ENCODE measurements at regions not wholly inside any gene's neighbourhood (a gene's known extent, or its start where the extent isn't known, plus 50 kb on each side); places are given as distances from the start of the nearest gene placed in this dataset.

DNA sequence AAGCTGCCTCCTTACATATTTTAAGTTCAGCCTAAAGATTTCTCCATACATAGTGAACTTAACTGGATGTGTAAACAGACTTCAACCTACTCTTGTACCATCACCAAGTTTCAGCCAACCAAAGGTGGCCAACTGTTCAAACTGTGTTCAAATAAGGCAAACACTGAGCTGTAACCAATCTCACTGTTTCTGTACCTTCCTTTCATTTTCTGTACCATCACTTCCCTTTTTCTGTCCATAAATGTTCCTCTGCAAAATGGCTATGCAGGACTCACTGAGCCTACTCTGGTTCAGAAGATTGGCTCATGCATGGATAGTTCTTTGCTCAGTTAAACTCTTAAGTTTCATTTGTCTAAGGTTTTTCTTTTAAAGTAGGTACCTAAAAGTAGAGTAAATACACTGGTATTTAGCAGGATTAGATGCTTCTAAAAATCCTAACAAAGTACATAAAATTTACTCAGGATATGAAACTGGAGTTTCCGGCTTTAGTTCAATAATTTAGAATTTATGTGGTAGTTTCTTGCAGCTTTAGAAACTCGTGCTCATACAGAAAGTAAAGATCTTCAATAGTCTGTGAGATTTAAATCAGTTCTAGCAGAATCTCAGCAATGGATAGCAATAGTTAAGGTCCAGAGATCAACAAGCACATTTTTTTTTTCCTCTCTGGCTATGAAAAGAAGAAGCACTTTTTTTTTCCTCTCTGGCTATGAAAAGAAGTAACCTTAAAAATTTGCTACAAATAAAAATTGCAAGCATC, 282.0 kb upstream of the PPFIA2 start:
- DNase-seq = no peak

DNA sequence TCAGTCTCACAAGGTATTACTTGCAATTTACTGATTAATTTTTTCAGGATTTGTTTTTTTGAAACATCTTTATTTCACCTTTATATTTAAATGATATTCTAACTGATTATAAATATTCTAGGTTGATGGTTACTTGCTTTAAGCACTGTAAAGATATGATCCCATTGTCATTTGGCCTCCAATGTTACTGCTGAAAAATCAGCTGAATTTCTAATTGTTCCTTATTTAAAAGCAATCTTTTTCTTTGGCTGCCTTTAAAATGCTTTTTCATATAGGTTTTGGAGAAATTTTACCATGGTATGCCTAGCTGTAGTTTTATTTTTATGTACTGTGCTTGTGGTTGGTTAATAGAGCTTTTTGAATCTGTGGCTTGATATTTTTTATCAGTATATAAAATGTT, 275.6 kb upstream of the PPFIA2 start:
- DNase-seq = no peak

DNA sequence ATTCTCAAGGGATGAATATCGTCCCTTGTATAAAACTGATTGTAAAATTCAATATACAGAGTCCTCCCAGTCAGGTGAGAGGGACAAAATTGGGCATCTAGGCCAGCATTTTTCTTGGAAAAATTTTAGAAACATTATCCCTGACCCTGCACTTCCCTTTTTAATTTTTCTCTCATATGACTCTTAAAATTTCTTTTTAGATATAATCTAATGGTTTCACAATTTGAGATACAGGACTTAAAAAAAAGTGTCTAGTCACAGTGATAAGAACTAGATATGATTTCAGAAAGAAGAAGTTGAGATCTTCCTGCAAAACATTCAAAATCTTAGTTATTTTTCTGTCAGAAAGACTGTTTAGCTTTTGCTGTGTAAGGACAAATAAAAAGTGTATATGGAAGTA, 270.8 kb upstream of the PPFIA2 start:
- no peak for DNase-seq

DNA sequence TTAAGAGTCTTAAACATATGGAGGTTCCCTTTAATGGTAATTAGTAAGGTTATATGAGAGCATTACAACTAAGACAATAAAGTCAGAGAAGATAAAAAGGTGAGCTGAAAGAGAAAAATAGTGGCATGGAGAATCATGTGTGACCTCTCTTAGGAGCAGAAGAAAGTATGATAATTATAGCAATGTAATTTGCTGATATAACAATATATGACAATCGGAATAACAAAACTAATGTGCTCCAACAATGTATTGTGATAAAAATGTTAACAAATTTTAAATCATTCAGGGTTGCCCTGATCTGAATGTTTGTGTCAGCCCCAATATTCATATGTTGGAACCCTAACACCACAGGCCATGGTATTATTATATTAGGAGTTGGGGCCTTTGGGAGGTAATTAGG, 269.6 kb upstream of the PPFIA2 start:
- no peak for DNase-seq

DNA sequence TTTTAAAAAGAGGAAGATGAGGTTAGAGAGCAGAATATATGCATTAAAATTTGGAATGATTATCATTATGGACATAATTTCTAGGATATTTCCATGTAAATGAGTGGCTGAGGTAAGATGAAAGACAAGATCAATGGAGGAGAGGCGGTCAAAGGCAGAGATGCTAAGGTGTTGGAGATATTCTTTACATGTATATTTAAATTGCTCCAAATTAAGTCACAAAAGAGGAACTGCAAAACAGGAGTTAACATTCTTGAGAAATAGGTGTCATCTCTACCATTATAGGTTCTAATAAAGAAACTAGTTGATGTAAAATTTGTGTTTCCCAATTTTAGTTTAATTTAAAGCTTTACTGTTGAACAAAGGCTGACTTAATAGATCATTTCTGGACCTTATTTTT, 268.5 kb upstream of the PPFIA2 start:
- DNase-seq = no peak

DNA sequence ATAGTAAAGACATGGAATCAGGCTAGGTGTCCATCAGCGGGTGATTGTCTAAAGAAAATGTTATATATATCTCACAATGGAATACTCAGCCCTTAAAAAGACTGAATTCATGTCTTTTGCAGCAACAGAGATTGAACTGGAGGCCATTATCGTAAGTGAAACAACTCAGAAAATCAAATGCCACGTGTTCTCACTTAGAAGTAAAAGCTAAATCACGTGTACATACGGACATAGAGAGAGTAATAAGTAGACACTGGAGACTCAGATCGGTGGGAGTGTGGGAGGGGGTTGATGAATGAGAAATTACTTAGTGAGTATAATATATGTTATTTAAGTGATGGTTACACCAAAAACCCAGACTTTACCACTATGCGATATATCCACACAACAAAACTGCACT, 266.3 kb upstream of the PPFIA2 start:
- no peak for DNase-seq

DNA sequence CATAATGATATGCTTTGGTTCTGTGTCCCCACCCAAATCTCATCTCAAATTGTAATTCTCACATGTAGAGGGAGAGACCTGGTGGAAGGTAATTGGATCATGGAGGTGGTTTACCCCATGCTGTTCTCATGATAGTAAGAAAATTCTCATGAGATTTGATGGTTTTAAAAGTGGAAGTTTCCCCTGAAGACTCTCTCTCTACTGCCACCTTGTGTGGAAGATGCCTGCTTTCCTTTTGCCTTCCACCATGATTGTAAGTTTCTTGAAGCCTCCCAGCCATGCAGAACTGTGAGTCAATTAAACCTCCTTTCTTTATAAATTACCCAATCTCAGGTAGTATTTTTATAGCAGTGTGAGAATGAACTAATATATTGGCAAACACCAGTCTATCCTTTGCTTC, 260.4 kb upstream of the PPFIA2 start:
- no peak for DNase-seq

DNA sequence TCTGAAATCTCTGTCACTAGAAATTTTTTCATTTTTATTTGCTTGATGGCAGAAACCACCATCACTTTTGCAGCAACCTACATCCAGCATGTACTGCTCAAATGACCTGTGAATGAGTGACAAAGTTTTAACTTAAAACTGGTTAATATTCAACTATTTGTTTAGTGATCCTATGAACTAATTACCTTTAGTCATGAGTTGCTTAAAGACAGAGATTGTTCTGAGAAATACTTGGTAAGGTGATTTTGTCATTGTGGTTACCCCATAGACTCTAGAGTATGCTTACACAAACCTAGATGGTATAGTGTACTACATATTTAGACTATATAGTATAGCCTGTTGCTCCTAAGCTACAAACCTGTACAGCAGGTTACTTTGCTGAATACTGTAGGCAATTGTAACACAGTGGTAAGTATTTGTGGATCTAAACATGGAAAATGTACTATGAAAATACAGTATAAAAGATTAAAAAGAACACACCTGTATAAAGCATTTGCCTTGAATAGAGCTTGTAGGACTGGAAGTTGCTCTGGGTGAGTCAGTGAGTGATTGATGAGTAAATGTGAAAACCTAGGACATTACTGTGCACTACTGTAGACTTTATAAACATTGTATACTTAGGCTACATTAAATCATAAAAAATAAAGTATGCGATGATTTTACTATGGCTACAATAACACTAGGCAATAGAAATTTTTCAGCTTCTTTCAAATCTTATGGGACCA, 256.6 kb upstream of the PPFIA2 start:
- no peak for DNase-seq

DNA sequence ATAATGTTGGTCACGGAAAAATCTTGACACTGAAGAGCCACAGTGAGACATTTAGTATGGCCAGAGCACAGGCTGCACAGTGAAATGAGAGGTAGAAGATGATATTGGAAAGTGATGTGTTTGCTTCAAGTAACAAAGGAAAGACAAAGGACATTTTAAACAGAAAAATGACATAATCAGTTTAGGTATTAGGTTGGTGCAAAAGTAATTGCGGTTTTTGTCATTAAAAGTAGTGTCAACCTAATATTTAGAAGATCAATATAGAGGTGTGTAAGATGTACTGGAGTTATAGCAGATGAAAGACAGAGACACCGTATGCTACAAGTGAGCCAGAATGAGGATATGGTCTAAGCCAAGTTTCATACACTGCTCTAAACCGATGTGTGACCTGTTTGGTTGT, 253.0 kb upstream of the PPFIA2 start:
- DNase-seq = no peak

DNA sequence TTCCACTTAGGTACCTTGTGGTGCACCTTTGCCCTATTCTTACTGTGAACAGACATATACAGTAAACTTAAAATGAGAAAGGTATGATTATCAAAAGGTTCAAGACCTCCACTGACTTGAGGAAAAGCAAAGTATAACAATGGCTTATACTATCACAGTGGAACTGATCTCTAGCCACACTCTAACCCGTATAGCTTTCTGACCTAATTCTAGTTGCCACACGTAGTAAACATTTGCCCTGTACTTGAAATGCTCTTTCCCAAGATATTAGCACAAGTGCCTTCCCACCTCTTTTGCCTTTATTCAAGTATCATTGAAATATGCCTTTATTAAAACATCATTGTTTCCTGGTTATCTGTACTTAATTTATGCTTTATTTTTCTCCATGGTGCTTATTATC, 250.4 kb upstream of the PPFIA2 start:
- no peak for DNase-seq

DNA sequence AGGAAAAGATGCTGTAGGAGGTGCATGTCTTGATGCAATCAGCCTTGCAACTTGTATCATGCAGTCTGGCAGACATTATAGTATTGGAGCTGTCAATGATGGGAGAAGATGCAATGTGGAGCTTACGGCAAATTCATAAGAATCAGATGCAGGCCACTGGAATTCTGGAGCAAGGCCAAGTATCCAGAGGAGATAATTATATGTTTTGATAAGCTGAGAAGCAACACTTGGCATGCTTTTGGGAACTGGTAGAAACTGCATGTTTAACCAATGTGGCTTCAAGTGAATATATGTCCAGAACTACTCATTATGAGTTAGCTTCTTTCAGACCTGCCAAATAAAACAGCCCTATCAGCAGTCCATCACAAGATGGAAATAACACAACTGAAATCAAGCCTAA, 249.1 kb upstream of the PPFIA2 start:
- no peak for DNase-seq

DNA sequence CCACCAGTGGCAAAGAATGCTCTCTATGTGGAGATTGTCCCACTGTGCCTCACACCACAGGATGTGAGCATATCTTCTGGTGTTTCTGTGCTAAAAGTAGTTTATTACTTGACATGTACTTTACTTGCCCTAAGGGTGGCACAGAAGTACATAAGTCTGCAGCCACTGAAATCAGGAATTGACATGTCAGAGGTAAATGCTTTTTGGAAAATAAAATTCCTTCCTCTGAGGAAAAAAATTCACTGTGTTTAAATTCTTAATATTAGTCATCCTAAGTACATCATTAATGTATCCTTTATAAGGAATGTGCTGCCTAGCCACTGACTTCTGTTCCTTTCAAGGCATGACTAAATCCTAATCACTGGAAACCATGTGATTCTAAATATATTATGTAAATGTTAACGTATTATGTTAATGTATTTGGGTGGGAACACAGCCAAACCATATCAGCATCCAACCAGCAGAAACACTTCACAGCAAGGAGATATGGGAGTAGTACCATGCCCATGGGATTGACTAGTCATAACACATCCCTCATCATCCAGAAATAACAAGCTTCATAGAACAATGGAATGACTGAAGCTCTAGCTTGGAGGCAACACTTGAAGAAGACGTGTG, 239.7 kb upstream of the PPFIA2 start:
- no peak for DNase-seq

DNA sequence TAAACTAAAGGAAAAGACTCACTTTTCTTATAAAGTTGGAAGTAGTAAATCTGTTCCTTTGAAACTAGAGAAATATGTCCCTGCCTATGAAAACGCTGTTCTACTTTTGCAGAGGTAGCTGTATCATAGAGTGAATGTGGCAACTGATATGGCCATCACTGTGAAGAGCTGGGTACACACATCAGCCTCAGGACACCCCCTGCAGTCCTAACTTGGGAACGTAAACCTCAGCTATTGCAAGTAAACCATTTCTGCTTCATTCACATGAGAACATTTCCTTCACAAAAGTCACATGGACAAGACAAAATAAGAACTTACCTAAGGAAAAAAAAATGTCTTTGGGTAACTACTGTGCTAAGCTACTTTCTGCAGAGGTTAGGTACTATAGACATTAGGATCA, 233.3 kb upstream of the PPFIA2 start:
- no peak for DNase-seq

DNA sequence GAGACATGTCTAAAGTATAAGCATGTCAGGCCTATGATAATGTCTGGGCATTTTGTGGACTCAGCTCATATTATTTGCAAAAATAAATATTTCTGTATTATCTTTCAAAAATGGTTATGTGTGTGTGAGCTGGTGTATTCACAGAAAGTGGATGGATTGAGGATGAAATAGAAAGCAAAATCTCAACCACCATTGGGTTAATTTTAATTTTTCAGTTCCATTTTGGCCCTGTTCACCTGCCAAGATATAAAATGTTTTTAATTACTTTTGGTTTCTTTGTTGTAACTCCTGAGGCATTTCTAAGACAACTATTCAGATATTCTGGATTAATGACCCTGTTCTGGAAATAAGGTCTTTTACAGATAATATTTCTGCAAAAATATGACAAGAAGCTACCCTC, 232.7 kb upstream of the PPFIA2 start:
- DNase-seq = no peak

DNA sequence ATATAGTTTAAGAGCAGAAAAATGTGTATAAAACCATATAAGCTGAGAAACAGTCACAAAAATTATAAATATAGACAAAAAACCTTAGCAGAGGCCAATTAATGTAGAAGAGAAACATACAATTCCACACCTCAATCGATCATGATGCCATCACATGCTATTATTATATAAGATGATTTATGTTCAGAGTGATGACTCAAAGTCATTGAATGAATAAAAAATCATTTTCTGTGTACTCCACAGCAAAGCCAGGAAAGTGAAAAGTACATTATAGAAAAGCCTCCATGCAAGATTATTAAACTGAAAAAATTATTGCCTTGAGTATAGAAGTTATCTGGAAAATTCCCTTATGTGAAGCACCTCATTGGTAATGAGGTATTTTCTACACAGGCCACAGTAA, 229.2 kb upstream of the PPFIA2 start:
- DNase-seq = no peak

DNA sequence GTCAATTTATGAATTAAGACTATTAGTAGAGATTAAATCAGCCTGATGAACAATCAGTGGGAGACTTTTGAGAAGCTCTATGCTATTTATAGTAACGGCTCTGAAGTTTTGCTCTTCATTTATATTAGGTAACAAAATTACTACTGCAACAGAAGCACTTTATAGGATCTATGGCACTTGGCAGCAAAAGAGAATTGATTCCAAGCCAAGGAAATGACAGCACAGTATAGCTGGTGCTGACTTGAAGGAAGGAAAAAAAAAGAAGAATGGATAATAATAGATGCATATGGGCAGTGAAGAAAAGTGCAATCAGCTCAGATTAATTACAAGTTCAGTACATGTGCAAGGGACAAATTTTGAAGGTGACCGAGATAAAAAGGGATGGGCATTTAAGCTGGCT, 228.2 kb upstream of the PPFIA2 start:
- DNase-seq = no peak

DNA sequence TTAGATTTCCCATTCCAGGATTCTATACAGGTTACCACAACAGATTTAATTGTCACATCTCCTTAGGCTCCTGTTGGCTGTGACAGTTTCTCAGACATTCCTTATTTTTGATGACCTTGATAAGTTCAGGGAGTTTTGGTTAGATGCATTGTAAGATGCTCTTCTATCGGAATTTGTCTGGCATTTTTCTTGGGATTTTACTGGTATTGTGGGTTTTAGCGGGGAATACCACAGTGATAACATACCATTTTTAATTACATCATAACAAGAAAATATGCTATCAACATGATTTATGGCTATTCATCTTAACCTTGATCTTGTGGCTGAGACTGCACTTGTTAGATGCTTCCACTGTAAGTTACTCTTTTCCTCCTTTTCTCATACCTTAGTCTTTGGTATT, 217.5 kb upstream of the PPFIA2 start:
- no peak for DNase-seq

DNA sequence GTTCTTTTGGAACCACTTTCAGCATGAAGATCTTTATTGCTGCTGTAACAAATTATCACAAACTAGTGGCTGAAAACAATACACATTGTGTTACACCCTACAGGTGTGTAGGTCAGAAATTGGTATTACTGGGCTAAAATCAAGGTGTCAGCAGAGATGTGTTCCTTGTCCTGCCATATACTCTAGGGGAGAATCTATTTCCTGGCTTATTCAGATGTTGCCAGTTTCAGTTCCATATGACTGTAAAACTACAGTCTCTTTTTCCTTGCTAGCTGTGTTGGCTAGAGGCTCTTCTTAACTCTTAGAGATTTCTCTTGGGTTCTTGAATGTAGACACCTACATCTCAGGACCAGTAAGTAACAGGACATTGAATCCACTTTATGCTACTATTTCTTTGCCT, 215.6 kb upstream of the PPFIA2 start:
- no peak for DNase-seq

DNA sequence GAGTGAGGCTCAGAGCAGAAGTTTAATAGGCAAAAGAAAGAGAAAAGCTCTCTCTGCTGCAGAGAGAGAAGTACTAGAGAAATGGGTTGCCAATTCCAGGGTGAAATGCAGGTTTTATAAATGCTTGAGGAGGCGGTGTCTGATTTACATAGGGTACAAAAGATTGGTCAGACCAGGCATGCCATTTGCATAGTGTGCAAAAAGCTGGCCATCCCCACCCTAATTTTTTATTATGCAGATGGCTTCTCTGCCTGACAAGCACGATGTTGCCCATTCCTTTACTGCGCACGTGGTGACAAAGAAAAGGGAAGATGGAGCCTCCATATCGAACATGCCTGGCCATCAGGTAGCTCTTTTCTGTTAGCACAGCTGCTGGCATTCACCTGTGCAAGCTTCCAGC, 209.3 kb upstream of the PPFIA2 start:
- DNase-seq = no peak

DNA sequence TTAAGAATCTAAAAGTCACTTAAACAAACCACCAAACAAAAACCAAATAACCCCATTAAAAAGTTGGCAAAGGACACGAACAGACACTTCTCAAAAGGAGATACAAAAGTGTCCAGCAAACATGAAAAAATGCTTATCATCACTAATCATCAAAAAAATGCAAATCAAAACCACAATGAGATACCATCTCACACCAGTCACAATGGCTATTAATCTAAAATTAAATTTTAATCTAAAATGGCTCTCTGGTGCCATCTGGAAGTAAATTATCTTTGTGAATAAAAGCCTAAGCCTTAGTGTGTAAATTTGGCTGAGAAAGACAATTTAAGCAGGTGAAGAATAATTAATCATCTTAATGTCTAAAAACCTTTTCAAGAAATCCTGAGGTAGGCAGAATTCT, 204.5 kb upstream of the PPFIA2 start:
- no peak for DNase-seq

DNA sequence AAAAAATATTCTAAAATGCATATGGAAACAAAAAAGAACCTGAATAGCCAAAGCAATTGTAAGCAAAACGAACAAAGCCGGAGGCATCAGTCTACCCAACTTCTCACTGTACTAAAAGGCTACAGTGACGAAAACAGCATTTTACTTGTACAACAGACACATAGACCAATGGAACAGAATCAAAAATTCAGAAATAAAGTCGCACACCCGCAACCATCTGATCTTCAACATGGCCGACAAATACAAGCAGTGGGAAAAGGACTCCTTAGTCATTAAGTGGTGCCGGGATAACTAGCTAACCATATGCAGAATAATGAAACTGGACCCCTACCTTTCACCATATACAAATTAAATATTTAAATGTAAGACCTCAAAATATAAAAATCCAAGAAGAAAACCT, 203.9 kb upstream of the PPFIA2 start:
- DNase-seq = no peak

DNA sequence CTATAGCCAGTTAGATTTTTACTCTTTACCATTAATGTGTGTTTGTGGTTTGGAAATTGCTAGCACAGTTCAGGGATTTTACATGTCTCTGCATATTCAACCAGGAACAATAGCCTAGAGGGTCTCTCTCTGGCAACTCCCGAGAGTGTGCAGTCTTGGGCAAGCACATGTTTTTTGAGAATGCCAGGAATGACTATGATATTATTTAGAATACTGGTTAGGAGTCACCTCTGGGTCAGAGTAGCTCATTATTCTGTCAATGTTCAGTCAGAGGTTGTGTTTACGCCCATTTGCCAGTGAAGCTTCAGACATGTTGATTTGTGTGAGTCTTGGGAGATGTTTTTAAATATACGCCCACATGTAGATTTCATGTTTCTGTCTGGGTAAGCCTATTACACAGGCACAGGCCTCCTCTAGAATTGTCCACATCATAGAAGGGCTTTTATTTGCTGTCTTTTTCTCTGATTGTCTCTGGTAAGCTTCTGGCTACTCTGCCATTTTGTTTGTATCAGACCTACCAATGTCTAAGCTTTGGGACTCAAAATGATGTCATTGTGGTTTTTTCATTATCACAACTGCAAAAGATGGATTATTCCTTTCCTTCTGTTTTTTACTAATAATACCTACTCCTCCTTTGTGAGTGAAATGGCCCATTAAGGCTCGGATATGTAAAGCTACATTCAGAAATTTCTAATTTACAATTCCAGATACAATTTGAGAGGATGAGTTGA, 203.1 kb upstream of the PPFIA2 start:
- DNase-seq = no peak

DNA sequence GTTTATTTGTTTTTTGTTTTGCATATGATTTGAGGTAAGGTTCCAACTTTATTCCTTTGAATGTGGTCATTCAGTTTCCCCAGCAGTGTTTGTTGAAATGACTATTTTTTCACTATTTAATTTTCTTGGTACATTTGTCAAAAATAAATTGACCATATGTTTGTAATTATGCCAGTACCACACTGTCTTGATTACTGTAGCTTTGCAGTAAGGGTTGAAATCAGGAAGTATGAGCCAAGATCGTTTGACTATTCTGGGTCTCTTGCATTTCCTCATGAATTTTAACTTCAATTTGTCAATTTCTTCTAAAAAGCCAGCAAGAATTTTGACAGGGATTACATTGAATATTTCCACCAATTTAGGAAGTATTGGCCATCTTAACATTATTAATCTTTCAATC, 199.3 kb upstream of the PPFIA2 start:
- no peak for DNase-seq

Measured in right lung (tissue), 2 donors.